GM12878 (cell line): ENCODE measurements at regions not wholly inside any gene's neighbourhood (a gene's known extent, or its start where the extent isn't known, plus 50 kb on each side); places are given as distances from the start of the nearest gene placed in this dataset.

Experiments
- ATAC-seq: fragments of 200-7000 bp; cut with Tn5 transposase; 3 replicates; pipeline ENCODE4 v1.9.1; 2020; ENCODE audit warnings: mild to moderate bottlenecking, moderate library complexity
- BruUV-seq: library from RNA; stranded (reverse); fragments of 400-500 nt; replicated peaks from 2 replicates; lab custom pipeline; 2021; lab: Mats Ljungman, UMichigan
- CTCF ChIA-PET: fragments of 300-600 bp; sonication (Branson Sonifier 250); formaldehyde crosslinking; extraction: SDS; loops from one replicate; lab custom pipeline; 2021; ENCODE audit warnings: inconsistent platforms; lab: Yijun Ruan, JAX
- POLR2A ChIA-PET: fragments of 350-600 bp; formaldehyde crosslinking; extraction: SDS; loops from one replicate; lab custom pipeline; 2021; ENCODE audit warnings: inconsistent platforms; lab: Charles Lee
- RAD21 ChIA-PET: fragments of 300-600 bp; sonication (Branson Sonifier 250); formaldehyde crosslinking; loops from one replicate; lab custom pipeline; 2023; ENCODE audit warnings: antibody characterized with exemption; ENCODE audit not compliant: unreplicated experiment; lab: Charles Lee
- SMC1A ChIA-PET: fragments of 300-600 bp; sonication (Branson Sonifier 250); formaldehyde crosslinking; loops from one replicate; lab custom pipeline; 2023; ENCODE audit not compliant: unreplicated experiment, uncharacterized antibody; lab: Charles Lee
- DNase-seq: peaks from one replicate; pipeline ENCODE4 v3.0.0-alpha.2; 2011; ENCODE audit warnings: low read depth, low spot score
- FAIRE-seq: peaks from 3 replicates; lab custom pipeline; 2011; peaks lifted over from hg19 to GRCh38; lab: Jason Lieb, UNC
- H2AFZ ChIP-seq: 2 replicates; pipeline ENCODE4 v1.6.0; 2011; ENCODE audit warnings: low read depth, low read length, control low read depth; ENCODE audit not compliant: control insufficient read depth
- H3K27ac ChIP-seq: 2 replicates; pipeline ENCODE4 v1.5.1; 2011; ENCODE audit warnings: control low read depth; ENCODE audit not compliant: control insufficient read depth, insufficient read depth
- H3K27me3 ChIP-seq, 2 experiments: replicated peaks in 1 of 2; 2 replicates each; pipeline versions ENCODE4 v1.6.0 to v1.6.1; 2011; ENCODE audit warnings: low read length in 1 of 2; ENCODE audit not compliant: control insufficient read depth in 2 of 2, insufficient read depth in 2 of 2
- H3K36me3 ChIP-seq, 2 experiments: 2 replicates each; pipeline ENCODE4 v1.5.1; 2011; ENCODE audit warnings: low read length in 1 of 2; ENCODE audit not compliant: control insufficient read depth in 2 of 2, insufficient read depth in 2 of 2
- H3K4me1 ChIP-seq: 2 replicates; pipeline ENCODE4 v1.6.1; 2011; ENCODE audit warnings: mild to moderate bottlenecking, low read length, moderate library complexity, mixed read lengths; ENCODE audit not compliant: control insufficient read depth, insufficient read depth
- H3K4me2 ChIP-seq: 2 replicates; pipeline ENCODE4 v1.6.0; 2011; ENCODE audit warnings: control low read depth; ENCODE audit not compliant: control insufficient read depth, insufficient read depth
- H3K4me3 ChIP-seq: fragments of 200-600 bp; sonication (generic); 2 replicates; pipeline ENCODE4 v1.5.1; 2016
- H3K79me2 ChIP-seq: 2 replicates; pipeline ENCODE4 v1.6.0; 2011; ENCODE audit warnings: low read length; ENCODE audit not compliant: control insufficient read depth, insufficient read depth
- H3K9ac ChIP-seq: 2 replicates; pipeline ENCODE4 v1.8.0; 2011; ENCODE audit warnings: low read length, control low read depth, mixed read lengths; ENCODE audit not compliant: control insufficient read depth, insufficient read depth
- H3K9me3 ChIP-seq: replicated peaks from 3 replicates; pipeline ENCODE4 v1.5.1; 2011; ENCODE audit warnings: mild to moderate bottlenecking, low read length; ENCODE audit not compliant: control insufficient read depth, insufficient read depth
- H4K20me1 ChIP-seq: 2 replicates; pipeline ENCODE4 v1.6.0; 2011; ENCODE audit not compliant: control insufficient read depth, insufficient read depth
- BHLHE40 ChIP-seq, 2 experiments: fragments of 450-650 bp in 1 of 2; IDR thresholded peaks; 2 replicates each; pipeline ENCODE4 v1.6.1; 2011 to 2017; ENCODE audit warnings: low read depth in 2 of 2, borderline replicate concordance in 1 of 2, improper control_type of control experiment in 1 of 2, low read length in 1 of 2, mild to moderate bottlenecking in 1 of 2
- IRF4 ChIP-seq: IDR thresholded peaks from 2 replicates; pipeline ENCODE4 v1.6.1; 2011; ENCODE audit warnings: low read depth, low read length
- MTA3 ChIP-seq: IDR thresholded peaks from 2 replicates; pipeline ENCODE4 v1.6.1; 2012; ENCODE audit warnings: low read length, inconsistent platforms, borderline replicate concordance
- ZNF274 ChIP-seq: IDR thresholded peaks from one replicate; pipeline ENCODE4 v1.8.0; 2011; ENCODE audit not compliant: insufficient read length, insufficient read depth
- WGBS: methylation state at CpG from one replicate; pipeline ENCODE4 v1.1.6; 2016; ENCODE audit warnings: low lambda C conversion rate; ENCODE audit not compliant: insufficient replicate concordance, insufficient coverage; ENCODE audit errors: missing lambda C conversion rate; 5-methylcytosine and 5-hydroxymethylcytosine counted together
- in situ Hi-C: fragments of 300-500 bp; cut with MboI; formaldehyde crosslinking; loops from 9 replicates; pipeline ENCODE4 v1.14.3; 2018; ENCODE audit warnings: mixed read lengths
- intact Hi-C: fragments of 100-400 bp; cut with micrococcal nuclease; formaldehyde crosslinking; loops from one replicate; pipeline ENCODE4 v1.14.2; 2022; ENCODE audit not compliant: unreplicated experiment
- TF ChIP-seq, protein P1 (sequence below): fragments of 450-650 bp; IDR thresholded peaks from 2 replicates; pipeline ENCODE4 v1.6.1; 2017; ENCODE audit warnings: mild to moderate bottlenecking, low read depth, inconsistent platforms; ENCODE audit not compliant: poor library complexity, severe bottlenecking

DNA sequence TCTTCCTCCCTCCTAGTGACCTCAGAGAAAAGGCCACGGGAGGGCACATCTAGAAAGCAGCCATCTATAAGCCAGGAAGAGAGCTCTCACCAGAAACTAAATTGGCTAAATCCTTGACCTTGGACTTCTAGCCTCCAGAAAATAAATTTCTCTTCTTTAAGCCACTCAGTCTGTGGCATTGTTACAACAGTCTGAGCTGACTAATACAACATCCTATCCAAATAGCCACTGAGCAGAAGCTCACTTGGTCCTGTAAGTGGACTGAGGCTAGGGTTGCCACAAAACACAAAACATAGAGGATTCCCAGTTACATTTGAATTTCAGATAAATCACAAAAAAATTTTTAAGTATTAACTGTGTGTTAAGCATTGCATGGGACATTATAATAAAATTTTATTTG is 383.4 kb downstream of the MLLT3 start:
- no peak for DNase-seq
- Histone ChIP-seq H3K27me3 (no peaks in the 10 kb centered on the region; a peak in 1 of 4 replicates), H3K4me2 (no peak overlapping the region), H3K36me3 (no peaks in the 10 kb centered on the region), H3K4me3 (no peak overlapping the region), H2AFZ (no peak overlapping the region), H4K20me1 (no peaks in the 10 kb centered on the region), H3K79me2 (no peaks in the 10 kb centered on the region), H3K9ac (no peak overlapping the region), H3K9me3 (no peaks in the 10 kb centered on the region), H3K4me1 (peaks cover 14% of the 10 kb centered on the region), H3K27ac (no peak overlapping the region)
- RAD21 ChIA-PET = no interaction called here
- intact Hi-C loops (no loop called here), in situ Hi-C loops (no loop called here)
- ATAC-seq = no peak
- TF ChIP-seq, protein P1, sequence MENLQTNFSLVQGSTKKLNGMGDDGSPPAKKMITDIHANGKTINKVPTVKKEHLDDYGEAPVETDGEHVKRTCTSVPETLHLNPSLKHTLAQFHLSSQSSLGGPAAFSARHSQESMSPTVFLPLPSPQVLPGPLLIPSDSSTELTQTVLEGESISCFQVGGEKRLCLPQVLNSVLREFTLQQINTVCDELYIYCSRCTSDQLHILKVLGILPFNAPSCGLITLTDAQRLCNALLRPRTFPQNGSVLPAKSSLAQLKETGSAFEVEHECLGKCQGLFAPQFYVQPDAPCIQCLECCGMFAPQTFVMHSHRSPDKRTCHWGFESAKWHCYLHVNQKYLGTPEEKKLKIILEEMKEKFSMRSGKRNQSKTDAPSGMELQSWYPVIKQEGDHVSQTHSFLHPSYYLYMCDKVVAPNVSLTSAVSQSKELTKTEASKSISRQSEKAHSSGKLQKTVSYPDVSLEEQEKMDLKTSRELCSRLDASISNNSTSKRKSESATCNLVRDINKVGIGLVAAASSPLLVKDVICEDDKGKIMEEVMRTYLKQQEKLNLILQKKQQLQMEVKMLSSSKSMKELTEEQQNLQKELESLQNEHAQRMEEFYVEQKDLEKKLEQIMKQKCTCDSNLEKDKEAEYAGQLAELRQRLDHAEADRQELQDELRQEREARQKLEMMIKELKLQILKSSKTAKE = no peak
- no peak for TF ChIP-seq IRF4
- FAIRE-seq = no peak
- BruUV-seq = no TSS peak
- CTCF ChIA-PET = no interaction called here
- SMC1A ChIA-PET = interaction anchor here (1.3 kb wide), 1 partner anchor 81 kb away, joined by 4 read pairs; no protein-coding TSS in a partner anchor
- POLR2A ChIA-PET = interaction anchor here (0.6 kb wide), 1 partner anchor 69 kb away, joined by 4 read pairs; no protein-coding TSS in a partner anchor
- 17% methylated on average over 1 of the region's 1 CpG for WGBS

DNA sequence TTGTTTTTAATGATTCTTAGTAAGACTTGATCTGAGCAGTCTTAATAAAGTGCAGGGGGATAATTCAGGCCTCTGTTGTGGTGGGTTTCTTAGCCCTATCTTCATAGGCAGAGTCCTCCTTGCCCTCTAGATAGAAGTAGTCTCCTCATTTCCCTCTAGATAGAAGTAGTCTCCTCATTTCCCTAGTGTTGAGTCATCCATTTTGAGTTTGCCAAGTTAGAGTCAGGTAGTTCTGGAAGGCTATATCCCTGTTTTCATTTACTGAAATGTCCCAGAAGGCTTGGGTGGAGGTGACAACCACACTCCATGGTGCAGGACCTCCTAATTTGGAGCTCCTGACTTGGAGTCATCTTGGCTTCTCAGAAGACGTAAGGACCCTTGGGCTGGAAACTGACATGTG is 384.6 kb downstream of the MLLT3 start:
- Histone ChIP-seq H2AFZ (no peak overlapping the region), H3K27me3 (no peaks in the 10 kb centered on the region; a peak in 1 of 4 replicates), H3K4me1 (peaks cover 4% of the 10 kb centered on the region; the same call in 1 of the 2 replicates), H3K9ac (no peak overlapping the region), H3K79me2 (no peaks in the 10 kb centered on the region), H3K36me3 (no peaks in the 10 kb centered on the region), H3K4me3 (no peak overlapping the region), H3K4me2 (no peak overlapping the region), H4K20me1 (no peaks in the 10 kb centered on the region), H3K9me3 (no peaks in the 10 kb centered on the region), H3K27ac (no peak overlapping the region)
- no TSS peak for BruUV-seq
- intact Hi-C loops (no loop called here), in situ Hi-C loops (no loop called here)
- DNase-seq (no peak), FAIRE-seq (no peak), ATAC-seq (no peak)
- CTCF ChIA-PET = no interaction called here
- RAD21 ChIA-PET = no interaction called here
- SMC1A ChIA-PET = no interaction called here
- 46% methylated on average over 1 of the region's 1 CpG for WGBS
- POLR2A ChIA-PET = no interaction called here
- TF ChIP-seq ZNF274 (no peak), BHLHE40 (IDR thresholded peaks at IDR 0.05; ENCODE audit: borderline replicate concordance in 1 of 2, low read depth in 2 of 2, low read length in 1 of 2) (no peak), MTA3 (no peak)
